SW 1271 (cell line): ENCODE measurements at regions not wholly inside any gene's neighbourhood (a gene's known extent, or its start where the extent isn't known, plus 50 kb on each side); places are given as distances from the start of the nearest gene placed in this dataset.
"Not testable (repeated sequence)": the region's sequence is repeated elsewhere in the genome, so short reads cannot be mapped to it uniquely, and the experiment has no call there.

ENCODE experiments used
- DNase-seq, 2 experiments: peaks; one replicate each; lab custom pipeline; 2025; lab: John Stamatoyannopoulos, UW

GRCh38 chr22:35183917-35184316, 73.4 kb upstream of the HMGXB4 start:
- no peak for DNase-seq

- DNase-seq: no peak
Measured at GRCh38 chr22:35186492-35186891, 70.8 kb upstream of the HMGXB4 start.

GRCh38 chr22:35188930-35189329, 68.4 kb upstream of the HMGXB4 start:
- DNase-seq: not testable (repeated sequence)

GRCh38 chr22:35189559-35189958, 67.7 kb upstream of the HMGXB4 start:
- DNase-seq: no peak

- DNase-seq: peak in 1 of 2 experiments; percentile 46
Measured at GRCh38 chr22:35191412-35191811, 65.9 kb upstream of the HMGXB4 start.

GRCh38 chr22:35192129-35192918, 65.0 kb upstream of the HMGXB4 start:
- DNase-seq: no peak

GRCh38 chr22:35195226-35195625, 62.1 kb upstream of the HMGXB4 start:
- DNase-seq: no peak

- no peak for DNase-seq
Measured at GRCh38 chr22:35195821-35196220, 61.5 kb upstream of the HMGXB4 start.

GRCh38 chr22:35197071-35197470, 60.2 kb upstream of the HMGXB4 start:
- DNase-seq: no peak

- no peak for DNase-seq
Measured at GRCh38 chr22:35197886-35198285, 59.4 kb upstream of the HMGXB4 start.

- DNase-seq: no peak
Measured at GRCh38 chr22:35198738-35199137, 58.6 kb upstream of the HMGXB4 start.

- DNase-seq: no peak
Measured at GRCh38 chr22:35202376-35202775, 54.9 kb upstream of the HMGXB4 start.

GRCh38 chr22:35203583-35203982, 53.7 kb upstream of the HMGXB4 start:
- DNase-seq: no peak

- no peak for DNase-seq
Measured at GRCh38 chr22:35204807-35205775, 52.2 kb upstream of the HMGXB4 start.

GRCh38 chr22:35205961-35206360, 51.3 kb upstream of the HMGXB4 start:
- no peak for DNase-seq

- DNase-seq: no peak
Measured at GRCh38 chr22:35206889-35207288, 50.4 kb upstream of the HMGXB4 start.
